Left colon (tissue), 2 donors: ENCODE measurements at regions not wholly inside any gene's neighbourhood (a gene's known extent, or its start where the extent isn't known, plus 50 kb on each side); places are given as distances from the start of the nearest gene placed in this dataset.
"Not testable (repeated sequence)": the region's sequence is repeated elsewhere in the genome, so short reads cannot be mapped to it uniquely, and the experiment has no call there.

Experiments used
- ATAC-seq: fragments of 200-7000 bp; cut with Tn5 transposase; one replicate; pipeline ENCODE4 v1.9.1; 2020; ENCODE audit warnings: mild to moderate bottlenecking, moderate library complexity
- DNase-seq, 2 donors: peaks; one replicate each; pipeline ENCODE4 v3.0.0-alpha.2; 2020
- intact Hi-C, 2 donors: fragments of 100-400 bp; cut with DNase I in 1 of 2; cut with micrococcal nuclease in 1 of 2; formaldehyde crosslinking; loops; one replicate each; pipeline versions ENCODE4 v1.11.2 to v1.14.0; 2022; cut with DNase I, micrococcal nuclease
- donor health status: DM: no; HTN: no; CAD: no.
- donor health status: DM: yes; HTN: yes; CAD: no.

GRCh38 chr4:56575820-56576429 is 70.3 kb downstream of the ARL9 start:
- DNase-seq (no peak), ATAC-seq (peak; percentile 41)
- intact Hi-C loops: loop anchor here in 1 of 2 donors (5.0 kb wide), 1 partner anchor 226 kb away; no protein-coding TSS in a partner anchor

DNA sequence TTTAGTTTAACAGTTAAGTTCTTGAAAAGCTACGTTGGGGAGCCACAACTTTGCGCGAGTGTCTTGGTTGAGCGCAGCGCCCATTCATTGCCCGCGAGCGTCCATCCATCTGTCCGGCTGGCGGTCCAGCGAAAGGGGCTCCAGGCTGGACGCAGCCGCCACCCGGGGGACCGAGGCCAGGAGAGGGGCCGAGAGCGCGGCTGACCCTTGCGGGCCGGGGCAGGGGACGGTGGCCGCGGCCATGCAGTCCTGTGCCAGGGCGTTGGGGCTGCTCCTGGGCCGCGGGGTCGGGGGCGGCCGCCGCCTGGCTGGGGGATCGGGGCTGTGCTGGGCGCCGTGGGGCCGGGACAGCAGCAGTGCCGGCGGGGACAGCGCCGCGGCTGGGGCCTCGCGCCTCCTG is 86.8 kb downstream of the ARL9 start:
- DNase-seq, intact Hi-C loops, ATAC-seq: not testable (repeated sequence)
